ENCODE measurements at regions not wholly inside any gene's neighbourhood (a gene's known extent, or its start where the extent isn't known, plus 50 kb on each side); places are given as distances from the start of the nearest gene placed in this dataset.

GRCh38 chr6:16930432-16930831, 169.2 kb upstream of the ATXN1 start:
- no peak for DNase-seq (ENCODE audit: low read depth in 1 of 2, low spot score in 1 of 2)
- TF ChIP-seq BCL3 (IDR thresholded peaks at IDR 0.05) (no peak), RFX5 (IDR thresholded peaks at IDR 0.05) (no peak)
- no peak for FAIRE-seq
- no peak overlapping the region for H3K4me2 ChIP-seq
- ChIA-PET CTCF (no interaction called here), POLR2A (interaction anchor here (1.0 kb wide), 1 partner anchor 19 kb away, joined by 3 read pairs; no protein-coding TSS in a partner anchor)
- H3K4me3 ChIP-seq, result no peak overlapping the region
- no peaks in the 10 kb centered on the region for H3K4me1 ChIP-seq
- H3K27ac ChIP-seq, result no peak overlapping the region
- 85% methylated on average over 1 of the region's 1 CpG for WGBS (ENCODE audit: missing lambda C conversion rate)
- ATAC-seq, result no peak
- H3K9me3 ChIP-seq, result no peaks in the 10 kb centered on the region

DNA sequence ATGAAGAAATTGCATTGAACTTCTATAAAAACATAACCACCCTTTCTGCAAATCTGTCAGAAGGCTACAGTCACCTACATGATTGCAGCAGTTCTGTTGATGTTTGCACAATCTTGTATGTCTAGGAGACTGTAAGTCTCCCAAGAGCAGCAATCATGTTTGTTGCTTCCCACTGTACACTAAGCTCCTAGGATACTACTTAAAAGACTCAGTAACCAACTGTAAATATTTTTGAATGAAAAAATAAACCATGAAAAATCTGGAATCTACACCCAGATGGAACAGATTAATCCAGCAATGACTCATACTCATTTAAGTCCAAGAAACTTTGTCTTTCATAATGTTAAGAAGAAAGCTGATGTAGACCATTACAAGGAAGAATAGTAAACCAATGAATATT, 168.5 kb upstream of the ATXN1 start:
- TF ChIP-seq JUNB (IDR thresholded peaks at IDR 0.05) (no peak), FOSB (CRISPR knock-in tag; IDR thresholded peaks at IDR 0.05) (no peak), USF2 (IDR thresholded peaks at IDR 0.05) (no peak)
- DNase-seq (ENCODE audit: low read depth in 1 of 2, low spot score in 1 of 2), result no peak
- no peak for FAIRE-seq
- CTCF ChIA-PET, result no interaction called here
- Histone ChIP-seq H3K27ac (no peak overlapping the region), H3K4me3 (no peak overlapping the region), H3K9me3 (no peaks in the 10 kb centered on the region), H3K4me1 (no peaks in the 10 kb centered on the region), H3K4me2 (no peak overlapping the region)
- ATAC-seq, result no peak
- POLR2A ChIA-PET, result interaction anchor here (1.0 kb wide), 1 partner anchor 19 kb away, joined by 3 read pairs; no protein-coding TSS in a partner anchor

DNA sequence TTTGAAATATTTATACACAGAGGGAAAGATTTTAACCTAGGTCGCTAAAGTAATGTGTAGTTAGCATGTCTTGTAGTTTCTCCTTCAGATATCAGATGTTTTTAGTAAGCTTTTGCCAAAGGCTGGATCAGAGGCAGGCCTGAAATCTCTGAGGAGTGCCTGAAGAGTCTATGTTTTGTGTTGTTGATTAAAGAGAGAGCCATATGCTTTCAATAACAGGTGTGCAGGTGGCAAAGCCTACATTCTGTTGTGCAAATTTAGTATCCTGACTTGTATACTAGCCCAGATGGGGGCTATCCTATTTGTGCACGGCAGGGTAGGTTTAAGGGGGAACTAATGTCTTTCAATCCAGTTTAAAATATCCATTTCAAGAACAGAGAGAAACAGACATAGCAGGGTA, 167.1 kb upstream of the ATXN1 start:
- WGBS (ENCODE audit: missing lambda C conversion rate), result 64% methylated on average over 2 of the region's 2 CpGs
- H3K4me3 ChIP-seq, result no peak overlapping the region
- CTCF ChIA-PET, result no interaction called here
- no peak for FAIRE-seq
- H3K27ac ChIP-seq, result no peak overlapping the region
- ATAC-seq, result no peak
- POLR2A ChIA-PET, result no interaction called here
- no peak for TF ChIP-seq CHD2 (IDR thresholded peaks at IDR 0.05; ENCODE audit: low read length, partially characterized antibody)
- TF ChIP-seq KDM5A (IDR thresholded peaks at IDR 0.05), result no peak
- TF ChIP-seq POLR2AphosphoS2 (conservative IDR thresholded peaks at IDR 0.05; ENCODE audit: low read length), result no peak
- no peak for TF ChIP-seq NR3C1 (IDR thresholded peaks at IDR 0.05)
- TF ChIP-seq NFE2L2 (conservative IDR thresholded peaks at IDR 0.05; ENCODE audit: low read length), result no peak
- TF ChIP-seq, protein P1, sequence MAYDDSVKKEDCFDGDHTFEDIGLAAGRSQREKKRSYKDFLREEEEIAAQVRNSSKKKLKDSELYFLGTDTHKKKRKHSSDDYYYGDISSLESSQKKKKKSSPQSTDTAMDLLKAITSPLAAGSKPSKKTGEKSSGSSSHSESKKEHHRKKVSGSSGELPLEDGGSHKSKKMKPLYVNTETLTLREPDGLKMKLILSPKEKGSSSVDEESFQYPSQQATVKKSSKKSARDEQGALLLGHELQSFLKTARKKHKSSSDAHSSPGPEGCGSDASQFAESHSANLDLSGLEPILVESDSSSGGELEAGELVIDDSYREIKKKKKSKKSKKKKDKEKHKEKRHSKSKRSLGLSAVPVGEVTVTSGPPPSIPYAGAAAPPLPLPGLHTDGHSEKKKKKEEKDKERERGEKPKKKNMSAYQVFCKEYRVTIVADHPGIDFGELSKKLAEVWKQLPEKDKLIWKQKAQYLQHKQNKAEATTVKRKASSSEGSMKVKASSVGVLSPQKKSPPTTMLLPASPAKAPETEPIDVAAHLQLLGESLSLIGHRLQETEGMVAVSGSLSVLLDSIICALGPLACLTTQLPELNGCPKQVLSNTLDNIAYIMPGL (CRISPR knock-in tag; IDR thresholded peaks at IDR 0.05; ENCODE audit: borderline replicate concordance), result no peak
- TF ChIP-seq, protein P2, sequence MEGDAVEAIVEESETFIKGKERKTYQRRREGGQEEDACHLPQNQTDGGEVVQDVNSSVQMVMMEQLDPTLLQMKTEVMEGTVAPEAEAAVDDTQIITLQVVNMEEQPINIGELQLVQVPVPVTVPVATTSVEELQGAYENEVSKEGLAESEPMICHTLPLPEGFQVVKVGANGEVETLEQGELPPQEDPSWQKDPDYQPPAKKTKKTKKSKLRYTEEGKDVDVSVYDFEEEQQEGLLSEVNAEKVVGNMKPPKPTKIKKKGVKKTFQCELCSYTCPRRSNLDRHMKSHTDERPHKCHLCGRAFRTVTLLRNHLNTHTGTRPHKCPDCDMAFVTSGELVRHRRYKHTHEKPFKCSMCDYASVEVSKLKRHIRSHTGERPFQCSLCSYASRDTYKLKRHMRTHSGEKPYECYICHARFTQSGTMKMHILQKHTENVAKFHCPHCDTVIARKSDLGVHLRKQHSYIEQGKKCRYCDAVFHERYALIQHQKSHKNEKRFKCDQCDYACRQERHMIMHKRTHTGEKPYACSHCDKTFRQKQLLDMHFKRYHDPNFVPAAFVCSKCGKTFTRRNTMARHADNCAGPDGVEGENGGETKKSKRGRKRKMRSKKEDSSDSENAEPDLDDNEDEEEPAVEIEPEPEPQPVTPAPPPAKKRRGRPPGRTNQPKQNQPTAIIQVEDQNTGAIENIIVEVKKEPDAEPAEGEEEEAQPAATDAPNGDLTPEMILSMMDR (IDR thresholded peaks at IDR 0.05), result no peak
- TF ChIP-seq NPAS2 (CRISPR knock-in tag; IDR thresholded peaks at IDR 0.05; ENCODE audit: borderline replicate concordance), result no peak
- TF ChIP-seq FOXS1 (CRISPR knock-in tag; IDR thresholded peaks at IDR 0.05), result no peak
- TF ChIP-seq RAD21 (conservative IDR thresholded peaks at IDR 0.05 in 1 of 2, IDR thresholded peaks at IDR 0.05 in 1 of 2), result no peak
- TF ChIP-seq, protein P3, sequence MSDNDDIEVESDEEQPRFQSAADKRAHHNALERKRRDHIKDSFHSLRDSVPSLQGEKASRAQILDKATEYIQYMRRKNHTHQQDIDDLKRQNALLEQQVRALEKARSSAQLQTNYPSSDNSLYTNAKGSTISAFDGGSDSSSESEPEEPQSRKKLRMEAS (IDR thresholded peaks at IDR 0.05), result no peak
- TF ChIP-seq HOXA7 (CRISPR knock-in tag; IDR thresholded peaks at IDR 0.05), result no peak
- TF ChIP-seq CBX2 (IDR thresholded peaks at IDR 0.05; ENCODE audit: borderline replicate concordance, low read depth), result no peak
- no peak for TF ChIP-seq CHD4 (IDR thresholded peaks at IDR 0.05; ENCODE audit: borderline replicate concordance)
- TF ChIP-seq HDAC2 (IDR thresholded peaks at IDR 0.05), result no peak
- no peak for TF ChIP-seq CBX8 (IDR thresholded peaks at IDR 0.05)
- TF ChIP-seq ESRRA (IDR thresholded peaks at IDR 0.05; ENCODE audit: borderline replicate concordance, low read length), result no peak
- no peak for TF ChIP-seq CEBPB (IDR thresholded peaks at IDR 0.05)
- H3K4me2 ChIP-seq, result no peak overlapping the region
- no peaks in the 10 kb centered on the region for H3K9me3 ChIP-seq
- DNase-seq (ENCODE audit: low read depth in 1 of 2, low spot score in 1 of 2), result no peak
- no peaks in the 10 kb centered on the region for H3K4me1 ChIP-seq
